SW480 (cell line): ENCODE measurements at regions not wholly inside any gene's neighbourhood (a gene's known extent, or its start where the extent isn't known, plus 50 kb on each side); places are given as distances from the start of the nearest gene placed in this dataset.

Source experiments
- DNase-seq: peaks from one replicate; pipeline ENCODE4 v3.0.0-alpha.2; 2016; ENCODE audit warnings: low spot score

DNA sequence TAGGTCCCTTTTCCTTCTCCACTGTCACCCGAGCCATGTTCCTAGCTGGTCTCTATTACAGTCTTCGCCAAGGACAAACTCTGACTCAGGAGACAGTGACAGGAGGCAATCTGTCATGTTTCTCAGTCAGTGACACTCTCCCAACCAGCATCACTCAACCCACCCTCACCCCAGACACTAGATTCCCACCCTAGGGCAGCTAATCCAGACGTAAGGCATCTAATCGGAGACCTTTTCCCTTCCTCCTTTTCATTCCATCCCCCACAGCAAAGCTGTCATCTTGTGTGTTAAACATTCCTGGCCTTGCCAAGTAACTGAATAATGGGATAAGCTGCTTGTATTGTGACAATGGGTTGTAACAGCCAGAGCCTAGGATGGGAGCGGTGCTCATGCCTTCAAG is 95.2 kb downstream of the SNX18 start:
- DNase-seq, result no peak

DNA sequence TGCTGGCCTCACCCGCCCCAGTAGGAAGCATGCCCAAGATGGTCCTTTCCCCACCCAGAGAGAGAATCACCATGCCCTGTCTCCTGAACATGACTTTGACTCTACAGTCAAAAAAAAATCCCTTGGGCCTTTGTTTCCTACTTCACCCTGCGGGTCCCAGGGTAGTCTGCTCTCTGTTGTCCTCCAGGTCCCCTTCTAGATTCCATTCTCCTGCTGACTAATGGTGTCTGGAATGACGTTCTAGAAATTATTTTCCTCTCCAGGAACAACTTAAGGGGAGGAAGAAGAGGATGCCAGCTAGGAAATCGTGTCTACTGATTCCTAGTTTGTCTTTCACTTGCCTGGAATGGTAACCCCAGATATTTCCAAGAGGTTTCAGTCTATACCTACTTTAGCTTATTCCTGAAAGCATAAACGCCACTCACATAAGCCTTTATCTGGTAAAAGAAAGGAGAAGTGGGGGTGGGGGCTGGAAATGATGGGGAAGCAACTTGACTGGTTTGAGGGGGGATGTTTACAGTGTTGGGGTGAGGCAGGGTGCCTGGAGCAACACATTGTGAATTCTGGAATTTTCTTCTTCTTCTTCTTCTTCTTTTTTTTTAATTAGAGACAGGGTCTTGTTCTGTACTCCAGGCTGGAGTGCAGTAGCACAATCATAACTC is 93.9 kb downstream of the SNX18 start:
- no peak for DNase-seq

DNA sequence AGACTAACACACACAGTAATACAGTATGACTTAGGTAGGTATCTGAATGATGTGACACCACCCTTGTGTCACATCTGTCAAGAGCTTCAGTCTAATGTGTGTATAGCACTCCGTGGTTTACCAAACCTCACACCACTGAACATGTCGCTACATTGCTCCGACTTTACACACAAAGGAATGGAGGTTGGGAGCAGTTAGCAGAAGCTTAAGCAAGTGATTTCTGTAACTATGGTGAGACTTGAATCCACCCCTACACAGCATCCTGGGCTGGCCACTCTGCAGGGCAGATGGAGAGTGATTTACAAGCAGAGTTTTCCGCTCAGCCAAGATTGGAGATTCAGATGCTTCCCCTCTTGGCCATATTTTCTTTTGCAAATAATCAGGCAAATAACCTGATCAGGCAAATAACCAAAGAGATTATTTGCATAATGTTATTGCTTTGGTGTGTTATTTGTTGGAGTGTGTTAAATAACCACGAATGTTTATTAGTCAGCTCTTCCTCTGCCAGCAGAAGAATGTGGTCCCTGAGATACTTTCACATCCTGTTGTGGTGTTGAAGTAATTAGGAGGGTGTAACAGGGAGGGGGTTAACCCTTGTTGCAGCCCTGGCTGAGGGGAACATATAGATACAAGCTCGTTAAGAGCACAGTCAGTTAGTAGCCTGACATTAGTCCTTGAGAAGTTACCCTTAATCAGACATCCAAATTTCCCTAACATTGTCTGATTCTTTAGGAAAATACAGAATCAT is 92.8 kb downstream of the SNX18 start:
- DNase-seq, result peak; percentile 16

DNA sequence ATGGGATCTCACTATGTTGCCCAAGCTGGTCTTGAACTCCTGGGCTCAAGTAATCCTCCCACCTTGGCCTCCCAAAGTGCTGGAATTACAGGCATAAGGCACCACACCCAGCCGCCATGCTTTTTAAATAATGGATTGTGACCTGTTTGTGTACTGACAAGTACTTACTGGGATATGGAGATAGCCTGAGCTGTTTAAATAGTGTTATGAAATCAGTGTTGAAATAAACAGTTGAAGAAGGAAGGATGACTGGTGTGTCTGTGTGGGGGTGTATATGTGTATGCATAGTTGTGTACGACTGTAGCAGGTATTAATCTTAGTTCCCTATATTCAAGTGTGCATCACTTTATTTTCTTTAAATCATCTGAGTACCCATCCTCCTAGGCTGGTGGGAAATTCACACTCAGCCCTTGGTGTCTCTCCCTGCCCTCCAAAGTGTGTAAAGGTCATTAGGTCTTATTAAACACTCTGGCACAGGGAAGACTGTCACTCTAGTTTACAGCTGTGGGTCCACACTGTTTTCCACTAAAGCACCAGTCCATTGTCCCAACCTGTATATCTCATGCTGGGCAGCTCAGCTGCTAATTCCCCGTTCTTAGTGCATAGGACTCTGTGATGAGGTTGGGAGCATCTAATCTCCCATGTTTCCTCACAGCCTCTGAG is 91.0 kb downstream of the SNX18 start:
- no peak for DNase-seq

GRCh38 chr5:54607006-54607405 is 89.4 kb downstream of the SNX18 start:
- no peak for DNase-seq

- no peak for DNase-seq
These were observed 85.8 kb downstream of the SNX18 start for GRCh38 chr5:54603372-54603771.

DNA sequence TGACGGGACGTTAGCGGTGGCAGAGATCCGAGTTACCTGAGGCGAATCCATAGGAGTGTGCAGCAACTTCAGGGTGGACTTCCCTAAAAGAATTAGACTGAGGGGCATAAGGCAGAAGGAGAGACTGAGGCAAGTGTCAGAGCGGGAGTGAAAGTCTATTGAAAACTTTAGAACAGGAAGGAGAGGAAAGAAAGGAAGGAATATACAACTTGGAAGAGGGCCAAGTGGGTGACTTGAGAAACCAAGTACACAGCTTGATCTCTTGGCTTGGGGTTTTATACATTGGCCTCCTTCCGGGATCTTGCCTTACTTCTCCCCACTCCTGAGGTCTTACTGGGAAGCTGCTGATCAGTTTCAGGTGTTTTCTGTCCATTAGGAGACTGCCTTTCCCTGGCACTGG is 84.9 kb downstream of the SNX18 start:
- DNase-seq, result no peak

- no peak for DNase-seq
These were observed 84.1 kb downstream of the SNX18 start for GRCh38 chr5:54601411-54602230.
